ENCODE measurements at regions not wholly inside any gene's neighbourhood (a gene's known extent, or its start where the extent isn't known, plus 50 kb on each side); places are given as distances from the start of the nearest gene placed in this dataset.

GRCh38 chr15:38671675-38672254 is 107.2 kb upstream of the RASGRP1 start:
- no peak for DNase-seq
- intact Hi-C loops (cut with micrococcal nuclease; ENCODE audit: unreplicated experiment), result no loop called here
- no peaks in the 10 kb centered on the region for H3K36me3 ChIP-seq (ENCODE audit: control insufficient read depth, insufficient read depth, low read length)
- H3K4me3 ChIP-seq (ENCODE audit: low read depth, low read length), result no peak overlapping the region
- no TSS peak for BruUV-seq (replicated peaks)
- Mint-ChIP-seq H3K27me3 (ENCODE audit: insufficient read depth, unreplicated experiment) (peaks cover 3% of the 10 kb centered on the region), H3K9me3 (ENCODE audit: unreplicated experiment) (no peaks in the 10 kb centered on the region), H3K27ac (ENCODE audit: unreplicated experiment) (no peak overlapping the region), H3K4me3 (ENCODE audit: unreplicated experiment) (no peak overlapping the region), H3K36me3 (ENCODE audit: insufficient read depth, unreplicated experiment) (no peaks in the 10 kb centered on the region), H3K4me1 (ENCODE audit: low read depth, unreplicated experiment) (no peaks in the 10 kb centered on the region)
- H3K4me1 ChIP-seq, result no peaks in the 10 kb centered on the region
- H3K9me3 ChIP-seq, result no peaks in the 10 kb centered on the region
- CTCF ChIA-PET, result no interaction called here
- POLR2A ChIA-PET, result no interaction called here
- TF ChIP-seq CTCF (IDR thresholded peaks at IDR 0.05; ENCODE audit: insufficient read depth in 1 of 2, low read depth in 1 of 2, low read length in 1 of 2, severe bottlenecking in 1 of 2, unreplicated experiment in 1 of 2), result no peak
- no peaks in the 10 kb centered on the region for H3K27me3 ChIP-seq (replicated peaks; ENCODE audit: control insufficient read depth, insufficient read depth, low read length)

- intact Hi-C loops (cut with micrococcal nuclease; ENCODE audit: unreplicated experiment), result no loop called here
Observed at GRCh38 chr15:38672273-38672672, 107.7 kb upstream of the RASGRP1 start.

GRCh38 chr15:38672814-38673670 is 108.4 kb upstream of the RASGRP1 start:
- H3K27ac Mint-ChIP-seq (ENCODE audit: unreplicated experiment), result no peak overlapping the region
- CTCF ChIA-PET, result no interaction called here

More at GRCh38 chr15:38672273-38672672, 107.7 kb upstream of the RASGRP1 start:
- no peaks in the 10 kb centered on the region for H3K36me3 ChIP-seq (ENCODE audit: control insufficient read depth, insufficient read depth, low read length)
- H3K9me3 ChIP-seq, result no peaks in the 10 kb centered on the region
- H3K27me3 ChIP-seq (replicated peaks; ENCODE audit: control insufficient read depth, insufficient read depth, low read length), result no peaks in the 10 kb centered on the region
- BruUV-seq (replicated peaks), result no TSS peak
- no peaks in the 10 kb centered on the region for H3K9me3 Mint-ChIP-seq (ENCODE audit: unreplicated experiment)
- CTCF ChIA-PET, result no interaction called here
- H3K4me1 Mint-ChIP-seq (ENCODE audit: low read depth, unreplicated experiment), result no peaks in the 10 kb centered on the region
- no peak for TF ChIP-seq CTCF (IDR thresholded peaks at IDR 0.05; ENCODE audit: insufficient read depth in 1 of 2, low read depth in 1 of 2, low read length in 1 of 2, severe bottlenecking in 1 of 2, unreplicated experiment in 1 of 2)
- no peak overlapping the region for H3K27ac Mint-ChIP-seq (ENCODE audit: unreplicated experiment)
- no peaks in the 10 kb centered on the region for H3K36me3 Mint-ChIP-seq (ENCODE audit: insufficient read depth, unreplicated experiment)
- peaks cover 3% of the 10 kb centered on the region for H3K27me3 Mint-ChIP-seq (ENCODE audit: insufficient read depth, unreplicated experiment)
- H3K4me1 ChIP-seq, result no peaks in the 10 kb centered on the region
- H3K4me3 ChIP-seq (ENCODE audit: low read depth, low read length), result no peak overlapping the region
- no peak for DNase-seq
- POLR2A ChIA-PET, result no interaction called here
- H3K4me3 Mint-ChIP-seq (ENCODE audit: unreplicated experiment), result no peak overlapping the region

More at GRCh38 chr15:38672814-38673670, 108.4 kb upstream of the RASGRP1 start:
- TF ChIP-seq CTCF (IDR thresholded peaks at IDR 0.05; ENCODE audit: insufficient read depth in 1 of 2, low read depth in 1 of 2, low read length in 1 of 2, severe bottlenecking in 1 of 2, unreplicated experiment in 1 of 2), result no peak
- Histone ChIP-seq H3K36me3 (ENCODE audit: control insufficient read depth, insufficient read depth, low read length) (no peaks in the 10 kb centered on the region), H3K4me3 (ENCODE audit: low read depth, low read length) (no peak overlapping the region), H3K4me1 (no peaks in the 10 kb centered on the region), H3K27me3 (replicated peaks; ENCODE audit: control insufficient read depth, insufficient read depth, low read length) (no peaks in the 10 kb centered on the region), H3K9me3 (no peaks in the 10 kb centered on the region)
- no peaks in the 10 kb centered on the region for H3K4me1 Mint-ChIP-seq (ENCODE audit: low read depth, unreplicated experiment)
- no peak overlapping the region for H3K4me3 Mint-ChIP-seq (ENCODE audit: unreplicated experiment)
- POLR2A ChIA-PET, result no interaction called here
- peaks cover 7% of the 10 kb centered on the region for H3K27me3 Mint-ChIP-seq (ENCODE audit: insufficient read depth, unreplicated experiment)
- intact Hi-C loops (cut with micrococcal nuclease; ENCODE audit: unreplicated experiment), result no loop called here
- H3K9me3 Mint-ChIP-seq (ENCODE audit: unreplicated experiment), result no peaks in the 10 kb centered on the region
- DNase-seq, result no peak
- no peaks in the 10 kb centered on the region for H3K36me3 Mint-ChIP-seq (ENCODE audit: insufficient read depth, unreplicated experiment)
- BruUV-seq (replicated peaks), result no TSS peak

Measured in Caco-2 (cell line).